GM18951 (cell line): ENCODE measurements at regions not wholly inside any gene's neighbourhood (a gene's known extent, or its start where the extent isn't known, plus 50 kb on each side); places are given as distances from the start of the nearest gene placed in this dataset.

Source experiments
- POLR2A ChIP-seq: IDR thresholded peaks from 4 replicates; pipeline ENCODE4 v1.6.1; 2011; ENCODE audit warnings: mild to moderate bottlenecking; ENCODE audit not compliant: insufficient read length, insufficient read depth; ENCODE audit errors: extremely low read depth
- in situ Hi-C: fragments of 300-500 bp; cut with MboI; formaldehyde crosslinking; loops from one replicate; pipeline ENCODE4 v1.12.0; 2022; ENCODE audit warnings: low sequenced_read_pairs, mixed read lengths, inconsistent platforms; ENCODE audit not compliant: unreplicated experiment

GRCh38 chr1:55381491-55381890, 166.3 kb upstream of the USP24 start:
- TF ChIP-seq POLR2A, result no peak
- in situ Hi-C loops, result loop anchor here (25.0 kb wide), 1 partner anchor 1206 kb away; the partner anchor contains the start of gene PLPP3

- TF ChIP-seq POLR2A, result no peak
- in situ Hi-C loops, result loop anchor here (25.0 kb wide), 1 partner anchor 1207 kb away; the partner anchor contains the start of gene PLPP3
These were observed 165.3 kb upstream of the USP24 start for GRCh38 chr1:55380355-55380970.

GRCh38 chr1:55378582-55378981, 163.4 kb upstream of the USP24 start:
- in situ Hi-C loops, result loop anchor here (25.0 kb wide), 1 partner anchor 1209 kb away; the partner anchor contains the start of gene PLPP3
- TF ChIP-seq POLR2A, result no peak

- in situ Hi-C loops, result loop anchor here (25.0 kb wide), 1 partner anchor 1210 kb away; the partner anchor contains the start of gene PLPP3
- TF ChIP-seq POLR2A, result no peak
These were observed 161.7 kb upstream of the USP24 start for GRCh38 chr1:55376897-55377296.

GRCh38 chr1:55375617-55376258, 160.6 kb upstream of the USP24 start:
- TF ChIP-seq POLR2A, result no peak
- in situ Hi-C loops, result loop anchor here (25.0 kb wide), 1 partner anchor 1212 kb away; the partner anchor contains the start of gene PLPP3

- no peak for TF ChIP-seq POLR2A
- in situ Hi-C loops, result loop anchor here (25.0 kb wide), 1 partner anchor 1212 kb away; the partner anchor contains the start of gene PLPP3
These were observed 159.8 kb upstream of the USP24 start for GRCh38 chr1:55374801-55375616.

GRCh38 chr1:55374216-55374615, 159.1 kb upstream of the USP24 start:
- in situ Hi-C loops, result no loop called here
- TF ChIP-seq POLR2A, result no peak

- TF ChIP-seq POLR2A, result no peak
- in situ Hi-C loops, result no loop called here
These were observed 154.3 kb upstream of the USP24 start for GRCh38 chr1:55369474-55369873.

GRCh38 chr1:55368698-55369097, 153.5 kb upstream of the USP24 start:
- in situ Hi-C loops, result no loop called here
- no peak for TF ChIP-seq POLR2A

GRCh38 chr1:55367273-55367672, 152.1 kb upstream of the USP24 start:
- TF ChIP-seq POLR2A, result no peak
- in situ Hi-C loops, result no loop called here

- in situ Hi-C loops, result no loop called here
- TF ChIP-seq POLR2A, result no peak
These were observed 149.1 kb upstream of the USP24 start for GRCh38 chr1:55364216-55364615.

GRCh38 chr1:55363268-55363667, 148.1 kb upstream of the USP24 start:
- in situ Hi-C loops, result no loop called here

GRCh38 chr1:55362558-55362957, 147.4 kb upstream of the USP24 start:
- no peak for TF ChIP-seq POLR2A
- in situ Hi-C loops, result no loop called here

More at GRCh38 chr1:55363268-55363667, 148.1 kb upstream of the USP24 start:
- no peak for TF ChIP-seq POLR2A

GRCh38 chr1:55359611-55360010, 144.4 kb upstream of the USP24 start:
- in situ Hi-C loops, result no loop called here
- no peak for TF ChIP-seq POLR2A

- no peak for TF ChIP-seq POLR2A
- in situ Hi-C loops, result no loop called here
These were observed 143.4 kb upstream of the USP24 start for GRCh38 chr1:55358581-55358980.
